ENCODE measurements at regions not wholly inside any gene's neighbourhood (a gene's known extent, or its start where the extent isn't known, plus 50 kb on each side); places are given as distances from the start of the nearest gene placed in this dataset.

- TF ChIP-seq CTCF (IDR thresholded peaks at IDR 0.05; ENCODE audit: low read length) (no peak), EZH2 (IDR thresholded peaks at IDR 0.05; ENCODE audit: borderline replicate concordance, low read length) (no peak)
Measured at GRCh38 chr12:87059231-87059630, 803.0 kb upstream of the MGAT4C start.

All from OCI-LY1 (cell line).